ENCODE measurements at regions not wholly inside any gene's neighbourhood (a gene's known extent, or its start where the extent isn't known, plus 50 kb on each side); places are given as distances from the start of the nearest gene placed in this dataset.
A peak's percentile ranks its signal among the peaks of the same experiment; 100 is the strongest.

GRCh38 chr4:100907465-100908454, 389.9 kb upstream of the EMCN start:
- Histone ChIP-seq H3K36me3 (ENCODE audit: control insufficient read depth in 2 of 2, extremely low read depth in 1 of 2, insufficient read depth in 2 of 2, low read length in 2 of 2) (no peaks in the 10 kb centered on the region), H3K79me2 (ENCODE audit: control insufficient read depth, insufficient read depth, low read length) (no peaks in the 10 kb centered on the region), H4K20me1 (replicated peaks; ENCODE audit: control insufficient read depth, extremely low read depth, insufficient read depth, low read length) (no peaks in the 10 kb centered on the region), H3K9me3 (replicated peaks; ENCODE audit: control insufficient read depth, insufficient read depth, low read length) (no peaks in the 10 kb centered on the region), H3K9ac (replicated peaks; ENCODE audit: extremely low read depth, insufficient read depth, low read length) (no peak overlapping the region), H3K4me2 (ENCODE audit: insufficient read depth, low read length) (no peak overlapping the region), H3K27ac (ENCODE audit: insufficient read depth, low read depth, low read length) (no peak overlapping the region), H3K9me1 (replicated peaks; ENCODE audit: control insufficient read depth, extremely low read depth, insufficient read depth, low read length) (no peaks in the 10 kb centered on the region), H2AFZ (ENCODE audit: low read depth, low read length) (peak overlapping the region; percentile 26), H3K27me3 (ENCODE audit: control insufficient read depth in 2 of 2, insufficient read depth in 2 of 2, low read length in 2 of 2) (no peaks in the 10 kb centered on the region), H3K4me3 (replicated peaks in 1 of 3; ENCODE audit: insufficient read depth in 1 of 3, low read depth in 1 of 3, low read length in 3 of 3) (no peak overlapping the region), H3K4me1 (ENCODE audit: control insufficient read depth, extremely low read depth, insufficient read depth, low read length) (no peaks in the 10 kb centered on the region)
- no peak for FAIRE-seq
- dilution Hi-C loops (cut with MboI; ENCODE audit: extremely low pct_ligation_motif_present, low sequenced_read_pairs) = no loop called here
- no TSS peak for BruUV-seq (replicated peaks)
- TF ChIP-seq CTCF (IDR thresholded peaks at IDR 0.05; ENCODE audit: extremely low read depth in 1 of 2, insufficient read depth in 1 of 2, low read depth in 1 of 2, low read length in 2 of 2) = peak; percentile 21 to 40
- TF ChIP-seq POLR2AphosphoS5 (IDR thresholded peaks at IDR 0.05; ENCODE audit: insufficient read depth, low read depth, low read length) = no peak
- DNase-seq (ENCODE audit: low read depth, low spot score) = peak; percentile 47
- intact Hi-C loops (cut with micrococcal nuclease) = loop anchor here (1.0 to 5.0 kb wide), 4 partner anchors 262 to 1355 kb away; no protein-coding TSS in a partner anchor
- ChIA-PET CTCF (interaction anchor here (0.6 to 1.3 kb wide), 13 partner anchors 10 to 1392 kb away, joined by 3 to 6 read pairs (median 3); no protein-coding TSS in a partner anchor), POLR2A (no interaction called here)

- H3K4me2 ChIP-seq (ENCODE audit: insufficient read depth, low read length) = no peak overlapping the region
- ChIA-PET POLR2A (no interaction called here), CTCF (interaction anchor here (0.7 kb wide), 1 partner anchor 271 kb away, joined by 3 read pairs; no protein-coding TSS in a partner anchor)
- FAIRE-seq (no peak), DNase-seq (ENCODE audit: low read depth, low spot score) (no peak)
- H3K79me2 ChIP-seq (ENCODE audit: control insufficient read depth, insufficient read depth, low read length) = no peaks in the 10 kb centered on the region
- H3K4me3 ChIP-seq (replicated peaks in 1 of 3; ENCODE audit: insufficient read depth in 1 of 3, low read depth in 1 of 3, low read length in 3 of 3) = no peak overlapping the region
- H2AFZ ChIP-seq (ENCODE audit: low read depth, low read length) = no peak overlapping the region
- no peak overlapping the region for H3K9ac ChIP-seq (replicated peaks; ENCODE audit: extremely low read depth, insufficient read depth, low read length)
- no peaks in the 10 kb centered on the region for H3K4me1 ChIP-seq (ENCODE audit: control insufficient read depth, extremely low read depth, insufficient read depth, low read length)
- TF ChIP-seq EZH2 (IDR thresholded peaks at IDR 0.05; ENCODE audit: borderline replicate concordance, low read depth, low read length, severe bottlenecking) = no peak
- TF ChIP-seq CTCF (IDR thresholded peaks at IDR 0.05; ENCODE audit: extremely low read depth in 1 of 2, insufficient read depth in 1 of 2, low read depth in 1 of 2, low read length in 2 of 2) = no peak
- no peak for TF ChIP-seq GATA2 (IDR thresholded peaks at IDR 0.05; ENCODE audit: insufficient read depth, insufficient read length, low read depth, low read length)
- TF ChIP-seq JUN (IDR thresholded peaks at IDR 0.05; ENCODE audit: borderline replicate concordance, insufficient read depth, insufficient read length, low read depth) = no peak
- TF ChIP-seq POLR2A (IDR thresholded peaks at IDR 0.05; ENCODE audit: low read depth, low read length) = no peak
- TF ChIP-seq MAX (IDR thresholded peaks at IDR 0.05; ENCODE audit: insufficient read depth, insufficient read length) = no peak
- TF ChIP-seq MYC (IDR thresholded peaks at IDR 0.05; ENCODE audit: low read depth, low read length) = no peak
- H3K27ac ChIP-seq (ENCODE audit: insufficient read depth, low read depth, low read length) = no peak overlapping the region
- intact Hi-C loops (cut with micrococcal nuclease) = loop anchor here (1.0 to 5.0 kb wide), 4 partner anchors 262 to 1355 kb away; no protein-coding TSS in a partner anchor
- dilution Hi-C loops (cut with MboI; ENCODE audit: extremely low pct_ligation_motif_present, low sequenced_read_pairs) = no loop called here
- H3K9me1 ChIP-seq (replicated peaks; ENCODE audit: control insufficient read depth, extremely low read depth, insufficient read depth, low read length) = no peaks in the 10 kb centered on the region
- no peaks in the 10 kb centered on the region for H3K27me3 ChIP-seq (ENCODE audit: control insufficient read depth in 2 of 2, insufficient read depth in 2 of 2, low read length in 2 of 2)
- no peaks in the 10 kb centered on the region for H3K36me3 ChIP-seq (ENCODE audit: control insufficient read depth in 2 of 2, extremely low read depth in 1 of 2, insufficient read depth in 2 of 2, low read length in 2 of 2)
- no peaks in the 10 kb centered on the region for H3K9me3 ChIP-seq (replicated peaks; ENCODE audit: control insufficient read depth, insufficient read depth, low read length)
- no peaks in the 10 kb centered on the region for H4K20me1 ChIP-seq (replicated peaks; ENCODE audit: control insufficient read depth, extremely low read depth, insufficient read depth, low read length)
- no TSS peak for BruUV-seq (replicated peaks)
Measured at GRCh38 chr4:100906973-100907372, 389.2 kb upstream of the EMCN start.

Measured in endothelial cell of umbilical vein (primary cell).